Dermis microvascular lymphatic vessel endothelial cell (primary cell): ENCODE measurements at regions not wholly inside any gene's neighbourhood (a gene's known extent, or its start where the extent isn't known, plus 50 kb on each side); places are given as distances from the start of the nearest gene placed in this dataset.
A peak's percentile ranks its signal among the peaks of the same experiment; 100 is the strongest.
"Not testable (repeated sequence)": the region's sequence is repeated elsewhere in the genome, so short reads cannot be mapped to it uniquely, and the experiment has no call there.

Experiments used
- DNase-seq, 2 donors: peaks; one replicate each; pipeline versions ENCODE4 v3.0.0 to v3.0.0-alpha.2; 2010; ENCODE audit warnings: low read depth in 2 of 2

DNA sequence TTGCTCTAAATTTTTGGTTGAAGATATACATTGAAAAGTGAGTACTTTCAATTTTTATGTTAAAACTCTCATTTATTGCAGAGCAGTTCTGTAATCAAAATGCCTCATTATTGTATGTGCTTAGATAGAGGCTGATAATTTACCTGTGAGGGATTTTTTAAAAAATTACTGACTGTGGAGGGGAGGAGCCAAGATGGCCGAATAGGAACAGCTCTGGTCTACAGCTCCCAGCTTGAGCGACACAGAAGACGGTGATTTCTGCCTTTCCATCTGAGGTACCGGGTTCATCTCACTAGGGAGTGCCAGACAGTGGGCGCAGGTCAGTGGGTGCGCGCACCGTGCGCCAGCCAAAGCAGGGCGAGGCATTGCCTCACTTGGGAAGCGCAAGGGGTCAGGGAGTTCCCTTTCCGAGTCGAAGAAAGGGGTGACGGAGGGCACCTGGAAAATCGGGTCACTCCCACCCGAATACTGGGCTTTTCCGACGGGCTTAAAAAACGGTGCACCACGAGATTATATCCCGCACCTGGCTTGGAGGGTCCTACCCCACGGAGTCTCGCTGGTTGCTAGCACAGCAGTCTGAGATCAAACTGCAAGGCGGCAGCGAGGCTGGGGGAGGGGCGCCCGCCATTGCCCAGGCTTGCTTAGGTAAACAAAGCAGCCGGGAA lies 89.4 kb downstream of the DDX11 start:
- DNase-seq = not testable (repeated sequence)

GRCh38 chr12:31174293-31174692 lies 100.6 kb downstream of the DDX11 start:
- not testable (repeated sequence) for DNase-seq

- DNase-seq = not testable (repeated sequence)
These were observed 103.9 kb downstream of the DDX11 start for GRCh38 chr12:31177514-31177913.

DNA sequence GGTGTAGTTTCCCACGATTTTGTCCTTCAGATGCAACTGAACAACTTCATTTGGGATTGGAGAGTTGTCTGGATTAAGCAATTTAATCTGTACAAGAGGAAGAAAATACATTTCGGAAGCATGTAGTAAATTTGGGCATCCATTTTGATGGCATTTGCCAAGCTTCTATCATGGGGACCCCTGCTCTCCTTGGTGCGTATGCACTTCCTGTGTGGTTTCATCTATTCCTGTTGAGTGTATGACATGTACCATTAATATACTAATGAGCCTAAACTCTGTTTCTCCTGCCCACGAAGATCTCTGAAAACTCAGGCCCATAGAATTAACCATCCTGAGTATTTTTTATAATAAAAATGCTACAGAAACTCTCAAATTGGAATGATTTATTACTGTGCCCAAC lies 105.2 kb downstream of the DDX11 start:
- not testable (repeated sequence) for DNase-seq

DNA sequence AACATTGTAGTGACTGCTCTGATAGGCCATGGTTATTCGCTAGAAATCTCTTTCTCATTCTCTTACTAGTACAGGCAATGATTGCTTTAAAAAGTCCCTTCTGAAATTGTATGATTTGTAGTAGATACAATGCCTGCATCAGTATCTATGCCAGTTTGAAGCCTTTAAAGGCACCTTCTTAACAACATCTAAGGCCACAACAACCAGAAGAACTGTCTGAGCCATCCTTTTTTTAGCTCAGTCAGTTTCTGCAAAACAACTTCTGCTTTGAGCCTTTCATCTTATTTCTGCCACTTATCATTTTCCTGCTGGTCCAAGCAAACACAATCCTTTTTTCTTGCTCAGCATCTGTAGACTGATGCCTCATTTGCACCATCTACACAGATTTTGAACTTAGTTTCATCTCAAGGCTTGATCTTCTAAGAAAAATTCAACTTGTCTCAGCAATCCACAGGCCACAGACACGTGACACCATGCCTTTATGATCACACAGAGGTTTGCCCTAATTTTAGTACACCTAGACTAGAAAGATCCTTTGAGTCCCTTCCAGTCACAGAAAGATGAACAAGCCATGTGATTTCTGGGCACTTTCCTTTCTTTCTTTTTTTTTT lies 106.1 kb downstream of the DDX11 start:
- DNase-seq = not testable (repeated sequence)

- DNase-seq = not testable (repeated sequence)
These were observed 108.9 kb downstream of the DDX11 start for GRCh38 chr12:31182571-31182970.

DNA sequence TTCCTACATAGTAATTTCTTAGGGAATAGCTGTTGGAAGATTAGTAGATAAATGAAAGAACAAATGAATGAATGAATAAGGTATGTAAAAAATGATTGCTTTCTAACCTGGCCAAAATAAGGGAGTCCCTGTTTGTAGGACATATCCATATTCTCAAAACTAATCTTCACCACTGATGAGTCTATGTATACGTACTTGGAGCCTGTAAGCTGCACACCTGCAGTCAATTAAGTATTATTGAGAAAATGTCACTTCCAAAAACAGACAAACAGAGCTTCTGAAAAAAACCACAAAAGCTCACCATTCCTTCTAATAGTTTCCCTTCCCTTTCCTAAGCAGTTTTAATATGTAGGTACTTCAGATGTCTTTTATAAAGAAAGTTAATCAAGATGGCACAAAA lies 109.4 kb downstream of the DDX11 start:
- not testable (repeated sequence) for DNase-seq

GRCh38 chr12:31183899-31184298 lies 110.2 kb downstream of the DDX11 start:
- DNase-seq = not testable (repeated sequence)

GRCh38 chr12:31184667-31185066 lies 111.0 kb downstream of the DDX11 start:
- DNase-seq = not testable (repeated sequence)

GRCh38 chr12:31192689-31193088 lies 119.0 kb downstream of the DDX11 start:
- not testable (repeated sequence) for DNase-seq

DNA sequence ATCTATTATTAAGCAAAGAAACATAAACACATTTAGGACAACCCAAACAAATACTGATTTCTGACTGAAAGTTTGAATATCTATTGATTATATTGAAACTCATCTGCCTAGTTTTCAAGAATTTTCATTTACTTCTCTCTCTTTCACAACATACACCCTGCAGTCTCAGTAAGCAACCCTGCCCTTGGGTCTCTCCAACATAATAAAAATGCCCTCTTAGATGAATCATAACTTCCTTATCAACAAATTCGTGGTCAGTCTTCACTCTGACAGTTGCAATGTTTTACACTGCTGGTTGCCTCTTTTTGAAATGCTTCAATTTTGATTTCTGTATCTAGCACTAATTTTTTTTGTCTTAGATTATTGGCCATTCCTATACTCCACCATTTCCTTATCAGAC lies 122.0 kb downstream of the DDX11 start:
- peak in 1 of 2 donors; percentile 18 for DNase-seq

DNA sequence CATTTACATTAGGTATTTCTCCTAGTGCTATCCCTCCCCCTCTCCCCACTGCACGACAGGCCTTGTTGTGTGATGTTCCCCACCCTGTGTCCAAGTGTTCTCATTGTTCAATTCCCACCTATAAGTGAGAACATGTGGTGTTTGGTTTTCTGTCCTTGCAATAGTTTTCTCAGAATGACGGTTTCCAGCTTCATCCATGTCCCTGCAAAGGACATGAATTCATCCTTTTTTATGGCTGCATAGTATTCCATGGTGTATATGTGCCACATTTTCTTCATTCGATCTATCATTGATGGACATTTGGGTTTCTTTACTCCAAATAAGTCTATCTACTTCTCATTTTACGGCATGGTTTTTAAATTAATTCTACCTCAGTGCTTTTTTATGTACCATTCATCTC lies 125.8 kb downstream of the DDX11 start:
- not testable (repeated sequence) for DNase-seq

DNA sequence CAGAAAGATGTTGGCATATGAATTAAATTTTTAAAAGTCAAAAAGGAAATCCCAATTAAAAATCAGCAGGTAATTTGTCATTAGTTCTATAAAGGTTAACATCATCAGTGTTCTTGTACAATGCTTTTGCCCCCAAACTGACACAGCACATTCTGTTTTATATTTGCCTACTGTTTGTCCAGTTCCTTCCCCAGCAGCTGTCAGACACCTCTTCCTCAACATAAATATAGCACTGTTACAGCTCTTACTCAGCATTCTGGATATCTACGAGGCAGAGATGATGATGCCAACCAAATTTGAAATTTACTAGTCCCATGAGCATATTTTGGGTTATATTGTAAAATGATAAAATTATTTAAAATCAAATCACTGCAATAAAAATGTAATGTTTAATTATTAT lies 124.6 kb downstream of the SINHCAF start:
- no peak for DNase-seq

DNA sequence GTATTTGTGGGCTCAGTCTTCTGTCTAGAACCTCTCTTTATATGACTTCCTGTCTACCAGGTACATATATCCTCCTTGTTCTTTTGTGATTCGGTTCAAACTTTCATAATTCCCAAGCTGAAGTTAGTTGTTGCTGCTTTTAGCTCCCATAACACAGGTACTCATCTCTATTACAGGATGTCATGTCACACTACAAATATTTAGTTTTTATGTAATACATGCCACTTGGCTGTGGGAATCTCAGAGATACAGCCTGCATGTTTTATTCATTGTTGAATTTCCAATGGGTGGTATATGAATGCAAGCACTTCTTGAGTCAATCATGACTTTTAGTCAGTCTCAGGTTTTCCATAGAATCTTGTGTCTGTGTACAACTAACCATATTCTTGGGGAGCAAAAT lies 122.7 kb downstream of the SINHCAF start:
- DNase-seq = no peak

- peak; percentile 58 to 67 for DNase-seq
These were observed 120.9 kb downstream of the SINHCAF start for GRCh38 chr12:31205054-31205453.

- peak; percentile 41 to 55 for DNase-seq
These were observed 119.8 kb downstream of the SINHCAF start for GRCh38 chr12:31206038-31206670.

DNA sequence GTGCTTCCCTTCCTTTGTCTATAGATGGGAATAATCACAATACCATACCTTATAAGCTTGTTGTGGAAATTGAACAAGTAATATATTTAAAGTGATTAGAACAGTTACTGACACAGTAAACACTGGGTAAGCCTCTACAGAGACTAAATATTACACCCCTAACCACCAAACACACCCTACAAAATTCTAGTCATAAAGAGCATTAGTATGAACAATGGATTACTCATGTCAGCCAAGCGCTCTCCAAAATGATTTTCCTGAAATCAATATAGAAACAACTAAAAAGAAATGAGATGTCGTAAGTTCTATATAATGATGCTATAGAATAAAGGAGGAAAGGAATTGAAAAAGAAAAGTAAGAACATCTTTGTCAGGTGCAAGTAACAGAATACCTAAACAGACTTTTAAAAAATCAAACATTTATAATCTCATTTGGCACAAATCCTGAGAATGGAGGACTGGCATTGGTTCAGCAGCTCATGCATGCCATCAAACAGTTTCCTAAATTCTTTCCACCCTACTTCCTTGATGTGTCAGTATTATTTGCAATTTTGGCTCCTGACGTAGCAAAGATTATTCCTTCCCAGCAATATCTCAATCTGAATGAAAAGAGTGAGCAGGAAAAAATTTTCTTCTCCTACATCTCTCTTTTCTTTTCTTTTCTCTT lies 118.0 kb downstream of the SINHCAF start:
- DNase-seq = no peak

GRCh38 chr12:31210104-31210503 lies 115.8 kb downstream of the SINHCAF start:
- DNase-seq = no peak

DNA sequence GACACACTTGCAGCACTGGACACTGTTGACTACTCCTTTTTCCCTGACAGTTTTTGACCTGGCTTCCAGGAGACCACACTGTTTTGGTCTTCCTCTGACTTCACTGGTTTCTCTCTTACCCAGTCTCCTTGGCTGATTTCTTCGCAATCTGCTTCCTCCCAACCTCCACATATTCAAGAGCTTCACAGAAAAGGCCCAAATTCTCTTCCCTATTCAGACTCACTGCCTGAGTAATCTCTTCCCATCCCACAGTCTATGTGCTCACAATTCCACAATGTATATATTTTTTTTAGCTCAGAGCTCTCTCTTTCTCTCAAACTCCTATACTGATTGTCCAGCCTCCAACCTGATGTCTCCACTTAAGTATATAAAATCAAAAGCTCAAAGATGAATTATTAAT lies 115.4 kb downstream of the SINHCAF start:
- DNase-seq = no peak

- no peak for DNase-seq
These were observed 111.1 kb downstream of the SINHCAF start for GRCh38 chr12:31214626-31215517.

DNA sequence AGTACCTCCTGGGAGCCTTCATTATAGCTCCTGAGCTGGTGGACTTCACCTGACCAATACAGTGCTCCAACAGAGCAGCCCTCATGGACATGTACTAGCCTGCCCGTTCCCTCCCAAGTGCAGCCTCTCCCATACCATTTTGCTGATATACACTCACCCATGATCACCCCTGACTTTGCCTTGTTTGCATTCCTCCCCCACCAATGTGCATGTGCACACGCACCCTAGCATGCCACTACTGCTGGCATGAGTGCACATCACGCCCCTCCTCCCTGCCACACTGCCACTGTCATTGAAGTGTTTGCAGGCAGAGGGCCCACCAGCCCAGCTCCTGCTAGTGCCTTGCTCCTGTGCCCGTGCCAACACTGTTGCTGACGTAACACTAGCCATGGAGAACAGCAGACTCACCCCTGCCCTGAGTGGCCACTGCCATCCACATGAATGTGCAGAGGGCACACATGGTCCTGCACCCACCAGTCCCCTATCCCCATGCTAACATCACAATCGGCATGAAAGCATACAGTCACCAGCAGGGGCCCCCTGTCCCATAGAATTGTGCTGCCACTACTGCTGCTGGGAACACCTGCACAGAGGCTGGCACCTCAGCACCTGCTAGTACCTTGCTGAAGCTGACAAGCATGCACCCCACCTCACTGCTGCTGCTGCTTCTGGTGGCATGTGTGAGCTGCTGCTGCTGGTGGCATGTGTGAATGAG lies 110.3 kb downstream of the SINHCAF start:
- DNase-seq = no peak
